Immature natural killer cell (primary cell): ENCODE measurements at regions not wholly inside any gene's neighbourhood (a gene's known extent, or its start where the extent isn't known, plus 50 kb on each side); places are given as distances from the start of the nearest gene placed in this dataset.
"Not testable (repeated sequence)": the region's sequence is repeated elsewhere in the genome, so short reads cannot be mapped to it uniquely, and the experiment has no call there.

Experiments
- DNase-seq, 3 donors: peaks; one replicate each; pipeline ENCODE4 v3.0.0; 2022; ENCODE audit warnings: mixed read lengths in 1 of 3
- H3K27ac Mint-ChIP-seq, 6 donors: one replicate each; pipeline ENCODE4 v1.8.0; 2020; ENCODE audit warnings: mixed read lengths in 6 of 6, mild to moderate bottlenecking in 5 of 6, inconsistent platforms in 4 of 6, moderate library complexity in 3 of 6
- H3K27me3 Mint-ChIP-seq, 3 donors: one replicate each; pipeline ENCODE4 v1.8.0; 2020 to 2021; ENCODE audit warnings: low read depth in 3 of 3, mild to moderate bottlenecking in 3 of 3, mixed read lengths in 3 of 3, moderate library complexity in 3 of 3, inconsistent platforms in 1 of 3
- H3K36me3 Mint-ChIP-seq, 3 donors: one replicate each; pipeline ENCODE4 v1.8.0; 2020; ENCODE audit warnings: mixed read lengths in 3 of 3, inconsistent platforms in 2 of 3, mild to moderate bottlenecking in 2 of 3
- H3K4me1 Mint-ChIP-seq, 2 donors: one replicate each; pipeline ENCODE4 v1.8.0; 2020; ENCODE audit warnings: inconsistent platforms in 2 of 2, mild to moderate bottlenecking in 2 of 2, mixed read lengths in 2 of 2, moderate library complexity in 1 of 2
- H3K4me3 Mint-ChIP-seq, 5 donors: one replicate each; pipeline ENCODE4 v1.8.0; 2020; ENCODE audit warnings: mild to moderate bottlenecking in 5 of 5, mixed read lengths in 5 of 5, inconsistent platforms in 3 of 5, moderate library complexity in 3 of 5
- H3K9me3 Mint-ChIP-seq, 6 donors: one replicate each; pipeline ENCODE4 v1.8.0; 2020; ENCODE audit warnings: mild to moderate bottlenecking in 6 of 6, mixed read lengths in 6 of 6, inconsistent platforms in 4 of 6, moderate library complexity in 3 of 6

DNA sequence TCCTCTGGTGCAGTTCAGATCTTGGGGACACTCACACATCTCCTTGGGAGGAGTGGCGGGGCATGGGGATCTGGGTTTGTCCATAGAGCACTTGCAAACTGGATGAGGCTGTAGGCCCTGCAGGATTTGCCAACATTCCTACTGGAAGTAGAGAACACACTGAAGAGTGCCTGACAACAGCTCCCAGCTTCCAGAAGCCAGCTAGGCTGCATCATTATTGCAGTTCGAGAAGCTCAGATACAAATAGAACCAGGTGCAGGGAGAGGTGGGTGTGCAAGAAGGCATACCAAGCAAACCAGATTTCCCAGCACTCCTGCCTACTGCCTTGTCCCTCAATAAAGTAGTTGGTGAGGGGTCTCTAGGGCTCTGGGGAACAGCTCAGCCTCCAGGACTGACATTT is 52.5 kb downstream of the RHOB start:
- DNase-seq = no peak
- H3K36me3 Mint-ChIP-seq = no peaks in the 10 kb centered on the region
- no peaks in the 10 kb centered on the region for H3K9me3 Mint-ChIP-seq
- H3K27ac Mint-ChIP-seq = no peak overlapping the region
- no peak overlapping the region for H3K4me3 Mint-ChIP-seq
- no peaks in the 10 kb centered on the region for H3K4me1 Mint-ChIP-seq
- H3K27me3 Mint-ChIP-seq = peaks cover 1 to 7% (median 3%) of the 10 kb centered on the region in 3 donors

DNA sequence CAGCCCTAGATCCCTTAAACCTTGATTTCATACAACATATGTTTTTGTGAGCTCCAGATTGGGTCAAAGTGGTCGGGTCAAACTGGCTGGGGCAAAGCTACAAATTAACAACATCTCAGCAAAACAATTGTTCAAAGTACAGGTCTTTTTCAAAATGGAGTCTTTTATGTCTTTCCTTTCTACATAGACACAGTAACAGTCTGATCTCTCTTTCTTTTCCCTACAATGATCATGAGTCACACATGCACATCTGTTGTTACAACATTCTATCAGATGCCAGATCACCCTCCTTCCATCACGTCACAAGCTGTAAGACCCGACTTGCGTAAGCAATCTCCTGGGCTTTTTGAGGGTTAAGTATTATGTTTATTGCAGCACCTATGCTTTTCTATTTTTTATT is 55.1 kb downstream of the RHOB start:
- no peak overlapping the region for H3K27ac Mint-ChIP-seq
- no peak overlapping the region for H3K4me3 Mint-ChIP-seq
- no peaks in the 10 kb centered on the region for H3K9me3 Mint-ChIP-seq
- DNase-seq = no peak
- H3K36me3 Mint-ChIP-seq = no peaks in the 10 kb centered on the region
- H3K4me1 Mint-ChIP-seq = peaks cover under 1 to 4% of the 10 kb centered on the region in 2 donors
- H3K27me3 Mint-ChIP-seq = peaks cover 1 to 7% (median 3%) of the 10 kb centered on the region in 3 donors

DNA sequence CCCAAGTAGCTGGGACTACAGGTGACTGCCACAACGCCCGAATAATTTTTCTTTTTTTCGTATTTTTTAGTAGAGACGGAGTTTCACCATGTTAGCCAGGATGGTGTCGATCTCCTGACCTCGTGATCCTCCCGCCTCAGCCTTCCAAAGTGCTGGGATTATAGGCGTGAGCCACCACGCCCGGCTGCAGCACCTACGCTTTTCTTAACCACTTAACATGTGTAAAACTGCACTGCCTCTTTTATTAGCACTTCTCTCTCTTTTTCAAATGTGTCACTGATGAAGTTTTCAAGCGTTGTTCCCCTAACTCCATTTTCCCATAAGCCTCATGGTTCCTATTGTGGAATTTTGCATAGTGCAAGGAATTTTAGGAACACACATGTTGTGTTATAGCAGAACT is 55.6 kb downstream of the RHOB start:
- H3K27ac Mint-ChIP-seq, H3K36me3 Mint-ChIP-seq, H3K4me1 Mint-ChIP-seq, DNase-seq, H3K4me3 Mint-ChIP-seq, H3K27me3 Mint-ChIP-seq, H3K9me3 Mint-ChIP-seq: not testable (repeated sequence)

DNA sequence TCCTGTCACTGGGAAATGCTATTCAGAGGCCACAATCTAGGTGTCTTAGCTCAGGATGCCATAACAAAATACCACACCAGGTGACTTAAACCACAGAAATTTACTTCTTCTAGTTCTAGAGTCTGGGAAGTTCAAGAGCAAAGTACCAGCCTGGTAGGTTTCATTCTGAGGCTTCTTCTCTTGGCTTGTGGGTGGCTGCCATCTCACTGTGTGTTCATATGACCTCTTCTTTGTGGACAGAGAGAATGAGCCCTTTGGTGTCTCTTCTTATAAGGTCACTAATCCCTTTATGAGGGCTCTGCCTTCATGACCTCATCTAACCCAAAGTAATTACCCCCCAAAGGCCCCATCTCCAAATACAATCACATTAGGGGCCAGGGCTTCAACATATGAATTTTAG is 57.3 kb downstream of the RHOB start:
- no peak overlapping the region for H3K27ac Mint-ChIP-seq
- H3K4me3 Mint-ChIP-seq = no peak overlapping the region
- H3K36me3 Mint-ChIP-seq = no peaks in the 10 kb centered on the region
- no peaks in the 10 kb centered on the region for H3K9me3 Mint-ChIP-seq
- DNase-seq = no peak
- H3K27me3 Mint-ChIP-seq = peaks cover 3 to 7% (median 4%) of the 10 kb centered on the region in 3 donors
- peaks cover 3 to 9% of the 10 kb centered on the region in 2 donors for H3K4me1 Mint-ChIP-seq

DNA sequence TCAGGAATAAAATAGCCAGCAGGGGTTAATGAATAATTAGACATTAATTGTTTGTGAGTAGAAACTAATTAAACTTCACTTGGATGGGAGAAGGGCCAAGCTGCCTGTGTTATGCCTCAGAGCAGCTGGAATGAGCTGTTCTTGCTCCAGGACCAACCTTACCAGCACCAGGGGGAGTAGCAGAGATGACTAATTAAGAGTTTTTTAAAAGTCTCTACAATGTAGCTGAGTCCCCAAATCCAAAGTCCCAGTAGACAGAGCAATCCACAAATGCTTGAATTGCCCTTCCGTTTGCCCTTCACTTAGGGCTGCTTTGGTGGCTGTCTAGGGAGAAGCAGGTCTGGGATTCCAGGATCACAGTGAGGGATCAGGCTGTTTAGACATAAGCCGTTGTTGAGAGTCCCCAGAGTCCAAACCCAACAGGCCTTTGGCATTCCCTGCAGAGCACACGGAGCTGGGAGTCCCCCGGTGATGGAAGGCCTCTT is 59.4 kb downstream of the RHOB start:
- no peak for DNase-seq
- H3K9me3 Mint-ChIP-seq = no peaks in the 10 kb centered on the region
- H3K4me1 Mint-ChIP-seq = peaks cover 3 to 9% of the 10 kb centered on the region in 2 donors
- peak overlapping the region in 1 of 6 donors; percentile 45 for H3K27ac Mint-ChIP-seq
- H3K27me3 Mint-ChIP-seq = peaks cover 4% of the 10 kb centered on the region in 3 donors
- no peak overlapping the region for H3K4me3 Mint-ChIP-seq
- no peaks in the 10 kb centered on the region for H3K36me3 Mint-ChIP-seq

DNA sequence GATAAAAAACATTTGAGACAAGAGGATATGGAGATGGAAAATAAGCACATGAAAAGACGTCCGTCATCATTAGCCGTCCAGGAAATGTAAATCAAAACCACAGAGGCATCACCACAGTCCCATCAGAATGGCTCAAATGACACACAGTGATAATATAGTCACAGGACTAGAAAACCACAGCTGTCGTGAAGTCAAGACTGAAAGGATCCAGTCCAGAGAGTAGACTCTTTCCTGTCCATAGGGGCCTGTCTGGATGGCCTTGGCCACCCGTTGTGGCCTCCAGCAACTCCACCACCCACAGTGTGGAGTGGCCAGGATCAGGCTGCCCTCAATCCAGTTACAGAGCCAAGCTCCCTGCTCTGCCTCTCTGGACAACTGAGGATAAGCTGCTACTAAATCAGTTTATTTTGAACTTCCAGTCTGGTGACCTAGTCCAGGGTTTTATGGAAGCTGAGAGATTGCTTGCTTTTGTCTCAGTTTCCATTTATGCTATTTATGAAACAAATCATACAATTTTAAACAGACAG is 60.4 kb downstream of the RHOB start:
- H3K36me3 Mint-ChIP-seq = no peaks in the 10 kb centered on the region
- peaks cover 3 to 9% of the 10 kb centered on the region in 2 donors for H3K4me1 Mint-ChIP-seq
- H3K4me3 Mint-ChIP-seq = no peak overlapping the region
- no peaks in the 10 kb centered on the region for H3K9me3 Mint-ChIP-seq
- peak; percentile 8 to 38 (median 27) for DNase-seq
- H3K27me3 Mint-ChIP-seq = peaks cover 4 to 6% (median 4%) of the 10 kb centered on the region in 3 donors
- H3K27ac Mint-ChIP-seq = peak overlapping the region in 2 of 6 donors; percentile 64 to 82

GRCh38 chr2:20507711-20508110 is 60.8 kb downstream of the RHOB start:
- H3K4me3 Mint-ChIP-seq = no peak overlapping the region
- no peaks in the 10 kb centered on the region for H3K9me3 Mint-ChIP-seq
- peaks cover 3 to 9% of the 10 kb centered on the region in 2 donors for H3K4me1 Mint-ChIP-seq
- peaks cover under 1 to 6% (median 4%) of the 10 kb centered on the region in 3 donors for H3K27me3 Mint-ChIP-seq
- H3K36me3 Mint-ChIP-seq = no peaks in the 10 kb centered on the region
- no peak overlapping the region for H3K27ac Mint-ChIP-seq
- no peak for DNase-seq

DNA sequence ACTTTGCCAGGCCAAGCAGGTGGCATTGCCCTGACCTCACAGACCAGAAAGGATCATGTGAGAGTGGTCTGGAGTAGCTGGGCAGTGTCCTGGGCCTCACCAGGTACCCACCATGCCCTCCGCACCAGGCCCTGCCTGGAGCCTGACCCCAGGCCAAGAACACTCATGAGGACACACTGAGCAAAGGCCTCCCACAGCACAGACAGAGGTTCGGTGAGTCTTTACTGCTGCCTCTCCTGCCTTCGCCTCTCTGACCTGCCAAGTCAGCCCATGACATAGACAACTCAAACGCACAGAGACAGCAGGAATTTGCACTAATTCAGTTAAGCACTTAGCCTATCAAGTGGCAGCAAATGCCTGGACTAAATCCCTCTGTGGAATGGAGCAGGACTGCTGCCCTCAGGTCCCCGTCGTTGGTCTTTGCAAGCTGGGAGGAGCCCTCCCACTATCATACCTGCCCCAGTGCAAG is 62.5 kb downstream of the RHOB start:
- Mint-ChIP-seq H3K9me3 (no peaks in the 10 kb centered on the region), H3K27me3 (peaks cover 0 to 4% (median 4%) of the 10 kb centered on the region in 3 donors), H3K36me3 (no peaks in the 10 kb centered on the region), H3K27ac (no peak overlapping the region), H3K4me3 (no peak overlapping the region), H3K4me1 (peaks cover 3 to 9% of the 10 kb centered on the region in 2 donors)
- DNase-seq = no peak

- H3K27ac Mint-ChIP-seq = no peak overlapping the region
- no peaks in the 10 kb centered on the region for H3K9me3 Mint-ChIP-seq
Observed at GRCh38 chr2:20509770-20510490, 63.1 kb downstream of the RHOB start.

DNA sequence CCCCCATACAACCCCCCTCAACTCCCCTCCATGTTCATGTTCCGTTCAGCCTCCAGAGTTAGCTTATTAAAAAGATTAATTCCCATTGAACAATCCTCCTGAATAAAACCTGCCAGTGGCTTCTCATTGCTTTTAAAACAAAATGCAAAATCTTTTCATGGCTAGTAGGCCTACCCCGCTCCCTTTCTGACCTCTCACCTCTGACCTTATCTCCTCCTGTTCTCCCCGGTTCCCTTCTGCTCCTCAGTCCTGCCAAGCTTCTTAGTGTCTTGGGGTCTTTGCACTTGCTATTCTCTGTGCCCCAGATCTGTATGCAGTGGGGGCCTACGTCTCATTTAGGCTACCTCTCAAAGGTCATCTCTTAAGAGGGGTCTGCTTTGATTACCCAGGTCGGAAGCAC is 64.3 kb downstream of the RHOB start:
- H3K4me3 Mint-ChIP-seq = no peak overlapping the region
- H3K27me3 Mint-ChIP-seq = peaks cover 0 to 4% (median 4%) of the 10 kb centered on the region in 3 donors
- no peaks in the 10 kb centered on the region for H3K36me3 Mint-ChIP-seq

More at GRCh38 chr2:20509770-20510490, 63.1 kb downstream of the RHOB start:
- H3K4me1 Mint-ChIP-seq = peaks cover 3 to 9% of the 10 kb centered on the region in 2 donors
- no peaks in the 10 kb centered on the region for H3K36me3 Mint-ChIP-seq
- no peak overlapping the region for H3K4me3 Mint-ChIP-seq
- peaks cover 0 to 4% (median 4%) of the 10 kb centered on the region in 3 donors for H3K27me3 Mint-ChIP-seq
- no peak for DNase-seq

DNA sequence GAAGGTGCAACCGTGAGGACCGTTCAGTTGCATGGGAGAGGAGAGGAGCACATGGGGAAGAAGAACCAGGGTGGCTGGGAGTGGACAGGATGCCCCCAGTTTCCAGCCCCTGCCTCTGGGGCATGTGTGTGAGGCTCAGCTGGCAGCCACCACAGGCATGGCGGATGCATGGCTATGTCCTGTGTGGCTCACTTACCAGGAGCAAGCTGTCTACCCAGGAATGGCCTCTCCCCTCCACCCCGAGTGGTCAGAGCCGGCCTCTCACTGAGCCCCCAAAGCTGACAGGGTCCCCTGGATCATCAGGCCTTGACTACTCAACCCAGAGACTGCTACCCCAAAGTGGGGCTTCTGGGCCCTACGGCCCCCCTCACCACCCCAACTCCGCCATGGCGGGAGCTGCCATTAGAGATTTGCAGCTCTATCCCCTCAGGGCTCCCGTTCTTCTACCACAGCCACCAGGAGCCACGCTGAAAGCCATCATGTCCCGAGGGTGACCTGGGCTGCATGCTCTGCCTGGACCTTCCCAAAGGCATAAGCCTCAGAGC is 65.3 kb downstream of the RHOB start:
- peaks cover under 1 to 4% of the 10 kb centered on the region in 2 donors for H3K4me1 Mint-ChIP-seq

More for the DNA sequence above, 64.3 kb downstream of the RHOB start:
- peaks cover 3 to 9% of the 10 kb centered on the region in 2 donors for H3K4me1 Mint-ChIP-seq
- H3K9me3 Mint-ChIP-seq = no peaks in the 10 kb centered on the region
- DNase-seq = no peak
- no peak overlapping the region for H3K27ac Mint-ChIP-seq

DNA sequence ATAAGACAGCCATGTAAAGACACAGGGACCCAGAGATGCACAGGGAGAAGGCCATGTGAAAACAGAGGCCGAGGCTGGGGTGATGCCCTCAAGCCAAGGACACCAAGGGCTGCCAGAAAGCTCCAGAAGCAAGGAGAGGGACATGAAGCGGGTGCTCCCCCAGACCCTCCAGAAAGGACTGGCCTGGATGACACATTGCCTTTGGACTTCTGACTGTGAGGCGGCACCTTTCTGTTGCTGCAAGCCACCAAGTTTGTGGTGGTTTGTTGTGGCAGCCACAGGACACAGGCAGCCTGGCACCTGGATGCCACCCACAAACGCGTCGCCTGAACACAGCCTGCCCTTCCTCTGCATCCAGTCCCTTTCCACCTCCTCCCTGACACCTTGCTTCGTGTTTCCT is 67.1 kb downstream of the RHOB start:
- Mint-ChIP-seq H3K27ac (no peak overlapping the region), H3K27me3 (peaks cover 0 to 4% (median 3%) of the 10 kb centered on the region in 3 donors), H3K36me3 (no peaks in the 10 kb centered on the region), H3K4me1 (no peaks in the 10 kb centered on the region), H3K4me3 (no peak overlapping the region), H3K9me3 (no peaks in the 10 kb centered on the region)
- DNase-seq = no peak

More for the DNA sequence above, 65.3 kb downstream of the RHOB start:
- Mint-ChIP-seq H3K4me3 (no peak overlapping the region), H3K36me3 (no peaks in the 10 kb centered on the region), H3K27me3 (peaks cover 0 to 4% (median 4%) of the 10 kb centered on the region in 3 donors), H3K27ac (no peak overlapping the region), H3K9me3 (no peaks in the 10 kb centered on the region)
- no peak for DNase-seq

- Mint-ChIP-seq H3K27me3 (peaks cover 0 to 4% (median 0%) of the 10 kb centered on the region in 3 donors), H3K27ac (no peak overlapping the region), H3K36me3 (no peaks in the 10 kb centered on the region), H3K9me3 (no peaks in the 10 kb centered on the region), H3K4me1 (no peaks in the 10 kb centered on the region), H3K4me3 (no peak overlapping the region)
- no peak for DNase-seq
Observed at GRCh38 chr2:20514596-20515269, 67.9 kb downstream of the RHOB start.
